ENCODE measurements at regions not wholly inside any gene's neighbourhood (a gene's known extent, or its start where the extent isn't known, plus 50 kb on each side); places are given as distances from the start of the nearest gene placed in this dataset.

- TF ChIP-seq CTCF (IDR thresholded peaks at IDR 0.05; ENCODE audit: low read length) (no peak), EZH2phosphoT487 (IDR thresholded peaks at IDR 0.05; ENCODE audit: low read length) (no peak), EZH2 (optimal IDR thresholded peaks at IDR 0.05; ENCODE audit: low read depth, low read length) (no peak)
Observed at GRCh38 chr5:57836331-57836730, 353.7 kb upstream of the ACTBL2 start.

All from MM.1S (cell line).